Right atrium auricular region (tissue), 2 donors: ENCODE measurements at regions not wholly inside any gene's neighbourhood (a gene's known extent, or its start where the extent isn't known, plus 50 kb on each side); places are given as distances from the start of the nearest gene placed in this dataset.

ENCODE experiments used
- DNase-seq: peaks from one replicate; pipeline ENCODE4 v3.0.0-alpha.2; 2019; ENCODE audit warnings: low spot score
- H3K27ac ChIP-seq, 2 donors: fragments of 200-600 bp; sonication (generic); 1 replicate in 1 of 2; 2 replicates in 1 of 2; pipeline ENCODE4 v1.5.1; 2016 to 2019
- H3K27me3 ChIP-seq, 2 donors: fragments of 200-600 bp; sonication (generic); one replicate each; pipeline versions ENCODE4 v1.5.1 to v1.6.0; 2017 to 2019
- H3K36me3 ChIP-seq: fragments of 200-600 bp; sonication (generic); one replicate; pipeline ENCODE4 v1.5.1; 2016
- H3K4me1 ChIP-seq, 2 donors: fragments of 200-600 bp; sonication (generic); one replicate each; pipeline versions ENCODE4 v1.5.1 to v1.6.0; 2017 to 2019
- H3K4me3 ChIP-seq, 2 donors: fragments of 200-600 bp; sonication (generic); 1 replicate in 1 of 2; 2 replicates in 1 of 2; pipeline ENCODE4 v1.5.1; 2017 to 2019; ENCODE audit warnings: mild to moderate bottlenecking in 1 of 2, moderate library complexity in 1 of 2
- H3K9me3 ChIP-seq, 2 donors: fragments of 200-600 bp; sonication (generic); one replicate each; pipeline ENCODE4 v1.5.1; 2019
- CTCF ChIP-seq, 2 donors: fragments of 200-600 bp; sonication (generic); IDR thresholded peaks; one replicate each; pipeline ENCODE4 v1.5.1; 2019; ENCODE audit warnings: antibody characterized with exemption in 2 of 2

- no peak for DNase-seq
- Histone ChIP-seq H3K36me3 (no peaks in the 10 kb centered on the region), H3K9me3 (no peaks in the 10 kb centered on the region), H3K27ac (no peak overlapping the region), H3K4me1 (no peaks in the 10 kb centered on the region), H3K4me3 (no peak overlapping the region), H3K27me3 (no peaks in the 10 kb centered on the region)
- no peak for TF ChIP-seq CTCF (IDR thresholded peaks at IDR 0.05)
Observed at GRCh38 chr18:29171892-29172755, 995.2 kb upstream of the CDH2 start.

DNA sequence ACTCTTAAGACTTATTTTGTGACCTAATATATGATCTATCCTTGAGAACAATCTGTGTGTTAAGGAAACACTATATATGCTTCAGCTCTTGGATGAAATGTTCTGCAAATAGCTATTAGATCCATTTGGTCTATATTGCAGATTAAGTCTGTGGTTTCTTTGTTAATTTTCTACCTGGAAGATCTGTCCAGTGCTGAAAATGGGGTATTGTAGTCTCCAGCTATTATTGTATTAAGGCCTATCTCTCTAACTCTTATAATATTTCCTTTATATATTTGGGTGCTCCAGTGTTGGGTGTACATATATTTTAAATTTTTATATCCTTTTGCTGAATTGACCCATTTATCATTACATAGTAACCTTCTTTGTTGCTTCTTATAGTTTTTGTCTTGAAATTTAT is 992.7 kb upstream of the CDH2 start:
- DNase-seq: no peak
- Histone ChIP-seq H3K4me1 (no peaks in the 10 kb centered on the region), H3K27ac (no peak overlapping the region), H3K36me3 (no peaks in the 10 kb centered on the region), H3K4me3 (no peak overlapping the region), H3K27me3 (no peaks in the 10 kb centered on the region), H3K9me3 (no peaks in the 10 kb centered on the region)
- no peak for TF ChIP-seq CTCF (IDR thresholded peaks at IDR 0.05)

GRCh38 chr18:29164993-29165599 is 988.2 kb upstream of the CDH2 start:
- Histone ChIP-seq H3K27me3 (no peaks in the 10 kb centered on the region), H3K4me1 (no peaks in the 10 kb centered on the region), H3K36me3 (no peaks in the 10 kb centered on the region), H3K9me3 (no peaks in the 10 kb centered on the region), H3K4me3 (no peak overlapping the region), H3K27ac (peak overlapping the region in 1 of 2 donors; percentile 53)
- no peak for DNase-seq
- TF ChIP-seq CTCF (IDR thresholded peaks at IDR 0.05): no peak

DNA sequence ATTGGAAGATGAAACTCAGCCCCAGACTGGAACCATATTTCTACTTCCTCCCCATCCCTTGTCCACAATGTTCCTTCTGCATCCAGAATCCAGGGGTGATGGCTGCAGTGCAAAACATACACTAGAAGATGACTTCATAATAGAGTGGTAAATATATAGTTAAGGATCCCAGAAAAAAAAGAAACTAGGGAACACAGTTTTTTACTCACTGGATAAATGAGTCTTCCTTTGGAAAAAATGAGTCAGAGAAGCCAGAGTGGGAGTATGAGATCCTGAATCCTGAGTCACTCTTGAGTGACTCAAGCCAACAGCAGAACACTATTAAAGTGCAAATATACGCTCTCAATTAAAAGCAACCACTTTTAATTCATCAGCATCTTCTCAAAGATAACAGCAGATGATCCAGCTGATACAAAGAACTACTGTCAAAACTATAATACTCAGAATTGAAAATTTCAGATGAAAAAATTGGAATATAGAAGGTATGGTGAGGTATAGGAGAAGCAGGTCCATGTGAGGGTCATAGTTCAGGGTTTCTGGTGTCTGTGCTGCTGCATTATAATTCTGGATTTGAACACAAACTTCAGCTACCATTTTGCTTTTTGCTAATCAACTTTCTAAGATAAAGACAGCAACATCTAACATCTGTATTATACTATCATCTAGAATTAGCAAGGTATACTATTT is 987.2 kb upstream of the CDH2 start:
- no peak for DNase-seq
- no peaks in the 10 kb centered on the region for H3K27me3 ChIP-seq
- peak overlapping the region; percentile 13 to 53 for H3K27ac ChIP-seq
- no peak for TF ChIP-seq CTCF (IDR thresholded peaks at IDR 0.05)
- H3K4me1 ChIP-seq: no peaks in the 10 kb centered on the region
- no peaks in the 10 kb centered on the region for H3K9me3 ChIP-seq
- no peaks in the 10 kb centered on the region for H3K36me3 ChIP-seq
- H3K4me3 ChIP-seq: no peak overlapping the region

- no peaks in the 10 kb centered on the region for H3K4me1 ChIP-seq
- DNase-seq: no peak
- no peak overlapping the region for H3K4me3 ChIP-seq
- no peaks in the 10 kb centered on the region for H3K27me3 ChIP-seq
- H3K27ac ChIP-seq: peak overlapping the region in 1 of 2 donors; percentile 13
- no peak for TF ChIP-seq CTCF (IDR thresholded peaks at IDR 0.05)
- no peaks in the 10 kb centered on the region for H3K9me3 ChIP-seq
- H3K36me3 ChIP-seq: no peaks in the 10 kb centered on the region
Observed at GRCh38 chr18:29163596-29163995, 986.7 kb upstream of the CDH2 start.
